Fibroblast of villous mesenchyme (primary cell): ENCODE measurements at regions not wholly inside any gene's neighbourhood (a gene's known extent, or its start where the extent isn't known, plus 50 kb on each side); places are given as distances from the start of the nearest gene placed in this dataset.
A peak's percentile ranks its signal among the peaks of the same experiment; 100 is the strongest.

Experiments used
- DNase-seq: peaks from one replicate; pipeline ENCODE4 v3.0.0-alpha.2; 2010; ENCODE audit warnings: low read depth
- H3K4me3 ChIP-seq: 2 replicates; pipeline ENCODE4 v1.5.1; 2011; ENCODE audit warnings: low read depth, mild to moderate bottlenecking, low read length
- TF ChIP-seq, protein P1 (sequence below): IDR thresholded peaks from 2 replicates; pipeline ENCODE4 v1.5.1; 2012; ENCODE audit warnings: low read depth, mild to moderate bottlenecking, low read length; ENCODE audit not compliant: insufficient read depth

DNA sequence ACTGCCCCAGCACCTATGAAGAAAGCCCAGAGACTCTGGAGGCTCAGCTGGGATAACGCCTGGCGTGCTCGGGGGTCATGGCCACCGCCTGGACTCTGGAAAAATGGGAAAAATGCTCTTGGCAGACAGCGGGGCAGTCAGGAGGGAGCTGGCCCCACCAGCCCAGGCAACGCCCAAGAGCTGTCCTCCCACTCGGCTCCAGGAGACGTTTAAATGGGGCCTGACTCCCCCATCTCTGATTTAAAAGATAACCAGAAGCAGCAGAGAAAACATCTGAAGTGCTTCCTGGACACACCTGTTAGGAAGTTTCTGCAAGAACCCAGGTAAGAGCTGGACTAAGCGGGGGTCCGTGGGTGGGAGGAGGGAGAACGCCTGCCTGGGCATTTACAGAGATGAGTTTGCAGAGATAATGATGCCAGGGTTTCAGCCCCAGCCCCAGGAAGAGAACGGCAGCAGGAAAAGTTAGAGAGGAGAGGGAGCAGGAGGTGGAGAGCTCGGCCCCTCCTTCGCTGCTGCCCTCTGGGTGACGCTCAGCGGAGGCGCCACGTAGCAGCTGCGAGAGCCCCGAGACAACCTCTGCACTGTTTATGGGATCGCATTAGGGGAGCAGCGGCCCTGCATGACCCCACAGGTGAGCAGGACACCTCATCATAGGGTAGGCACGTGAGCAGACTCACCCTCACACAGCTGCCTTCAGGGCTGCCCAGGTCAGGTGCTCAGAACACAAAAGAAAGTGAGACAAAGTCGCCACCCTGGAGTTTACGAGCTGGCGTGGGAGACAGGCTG is 83.5 kb upstream of the INSIG1 start:
- TF ChIP-seq, protein P1, sequence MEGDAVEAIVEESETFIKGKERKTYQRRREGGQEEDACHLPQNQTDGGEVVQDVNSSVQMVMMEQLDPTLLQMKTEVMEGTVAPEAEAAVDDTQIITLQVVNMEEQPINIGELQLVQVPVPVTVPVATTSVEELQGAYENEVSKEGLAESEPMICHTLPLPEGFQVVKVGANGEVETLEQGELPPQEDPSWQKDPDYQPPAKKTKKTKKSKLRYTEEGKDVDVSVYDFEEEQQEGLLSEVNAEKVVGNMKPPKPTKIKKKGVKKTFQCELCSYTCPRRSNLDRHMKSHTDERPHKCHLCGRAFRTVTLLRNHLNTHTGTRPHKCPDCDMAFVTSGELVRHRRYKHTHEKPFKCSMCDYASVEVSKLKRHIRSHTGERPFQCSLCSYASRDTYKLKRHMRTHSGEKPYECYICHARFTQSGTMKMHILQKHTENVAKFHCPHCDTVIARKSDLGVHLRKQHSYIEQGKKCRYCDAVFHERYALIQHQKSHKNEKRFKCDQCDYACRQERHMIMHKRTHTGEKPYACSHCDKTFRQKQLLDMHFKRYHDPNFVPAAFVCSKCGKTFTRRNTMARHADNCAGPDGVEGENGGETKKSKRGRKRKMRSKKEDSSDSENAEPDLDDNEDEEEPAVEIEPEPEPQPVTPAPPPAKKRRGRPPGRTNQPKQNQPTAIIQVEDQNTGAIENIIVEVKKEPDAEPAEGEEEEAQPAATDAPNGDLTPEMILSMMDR = no peak
- peak overlapping the region; percentile 33 for H3K4me3 ChIP-seq
- DNase-seq = peak; percentile 33

DNA sequence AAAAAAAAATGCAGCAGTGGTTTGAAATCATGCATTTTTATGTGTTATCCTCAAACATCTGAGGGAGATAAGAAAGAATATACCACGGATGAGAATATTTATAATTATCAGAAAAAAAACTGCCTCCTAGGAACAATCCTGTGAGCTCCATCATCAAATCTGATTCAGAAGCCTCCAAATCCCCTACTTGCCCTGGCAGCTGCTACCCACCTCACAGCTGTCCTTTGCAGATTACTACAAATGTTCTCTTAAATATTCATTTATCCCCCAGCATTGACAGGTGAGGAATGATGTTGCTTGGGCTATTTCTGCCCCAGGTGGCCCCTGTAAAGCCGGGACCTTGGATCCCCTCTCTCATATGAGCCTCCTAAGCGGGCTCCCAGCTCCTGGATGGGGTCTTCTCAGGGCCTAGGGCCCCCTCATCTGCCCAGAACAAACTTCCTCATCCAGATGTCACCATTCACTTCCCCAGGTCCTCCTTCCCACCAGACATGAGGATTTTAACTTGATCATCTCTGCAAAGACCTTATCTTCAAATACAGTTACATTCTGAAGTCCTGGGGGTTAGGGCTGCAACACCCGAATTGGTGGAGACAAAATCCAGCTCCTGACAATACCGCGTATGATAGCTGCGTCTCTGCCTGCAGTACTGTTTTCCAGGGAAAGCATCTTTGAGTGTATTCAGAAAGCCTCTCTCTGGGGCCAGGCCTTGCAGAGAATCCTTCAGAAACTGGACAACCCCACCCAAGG is 81.9 kb upstream of the INSIG1 start:
- no peak for DNase-seq
- no peak overlapping the region for H3K4me3 ChIP-seq
- TF ChIP-seq, protein P1 = no peak

DNA sequence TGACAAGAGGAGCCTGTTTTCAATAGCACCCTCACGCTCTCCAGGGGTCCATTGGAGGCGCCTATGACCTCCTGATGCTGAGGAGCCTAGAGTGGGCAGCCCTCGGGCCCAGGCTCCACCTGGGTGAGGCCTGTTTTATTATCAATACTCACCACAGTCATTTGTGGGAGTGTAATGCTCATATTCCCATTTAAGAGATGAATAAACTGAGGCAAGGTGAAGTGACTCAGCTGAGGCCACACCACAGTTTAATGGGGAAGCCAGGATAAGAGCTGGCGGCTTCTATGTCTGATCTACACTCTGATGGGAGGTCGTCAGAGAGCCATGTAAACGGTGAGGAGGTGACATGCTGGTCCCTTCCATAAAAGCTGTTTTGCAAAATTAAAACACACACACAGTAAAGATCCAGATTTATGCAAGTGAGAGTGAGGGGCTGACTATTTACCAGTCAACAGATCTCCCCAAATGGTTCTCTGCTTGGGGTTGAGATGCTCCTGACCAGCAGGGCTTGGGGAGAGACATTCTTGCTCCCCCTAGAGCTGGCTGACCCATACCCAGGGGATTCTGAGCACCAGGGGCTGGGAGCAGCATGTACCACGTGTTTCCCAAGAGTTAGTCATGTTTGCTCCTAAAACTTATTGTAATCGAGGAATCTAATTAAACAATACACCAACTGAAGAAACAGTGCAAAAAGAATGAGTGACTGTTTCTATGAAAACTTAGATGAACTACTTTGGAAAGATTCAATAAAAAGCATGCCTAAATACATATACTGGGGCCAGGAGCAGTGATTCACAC is 81.0 kb upstream of the INSIG1 start:
- TF ChIP-seq, protein P1 = peak; percentile 15
- DNase-seq = no peak
- H3K4me3 ChIP-seq = no peak overlapping the region

DNA sequence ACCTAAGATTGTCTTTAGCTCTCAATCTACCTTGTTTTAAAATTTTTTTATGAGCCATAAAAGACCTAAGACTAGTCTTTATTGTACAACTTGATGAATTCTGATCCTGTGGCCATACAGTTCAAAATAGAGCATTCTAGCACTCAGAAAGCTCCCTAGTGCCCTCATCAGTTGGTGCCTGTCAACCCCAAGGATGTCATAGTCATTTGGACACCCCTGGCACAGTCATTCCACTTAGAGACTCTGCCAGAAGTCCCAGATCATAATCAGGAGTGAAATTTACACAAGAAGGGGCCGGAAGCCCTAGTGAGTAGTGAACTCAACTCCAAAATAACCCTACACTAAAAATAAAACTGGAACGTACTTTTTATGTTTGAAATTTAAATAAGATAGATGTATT is 80.0 kb upstream of the INSIG1 start:
- no peak for DNase-seq
- TF ChIP-seq, protein P1 = no peak
- H3K4me3 ChIP-seq = no peak overlapping the region

DNA sequence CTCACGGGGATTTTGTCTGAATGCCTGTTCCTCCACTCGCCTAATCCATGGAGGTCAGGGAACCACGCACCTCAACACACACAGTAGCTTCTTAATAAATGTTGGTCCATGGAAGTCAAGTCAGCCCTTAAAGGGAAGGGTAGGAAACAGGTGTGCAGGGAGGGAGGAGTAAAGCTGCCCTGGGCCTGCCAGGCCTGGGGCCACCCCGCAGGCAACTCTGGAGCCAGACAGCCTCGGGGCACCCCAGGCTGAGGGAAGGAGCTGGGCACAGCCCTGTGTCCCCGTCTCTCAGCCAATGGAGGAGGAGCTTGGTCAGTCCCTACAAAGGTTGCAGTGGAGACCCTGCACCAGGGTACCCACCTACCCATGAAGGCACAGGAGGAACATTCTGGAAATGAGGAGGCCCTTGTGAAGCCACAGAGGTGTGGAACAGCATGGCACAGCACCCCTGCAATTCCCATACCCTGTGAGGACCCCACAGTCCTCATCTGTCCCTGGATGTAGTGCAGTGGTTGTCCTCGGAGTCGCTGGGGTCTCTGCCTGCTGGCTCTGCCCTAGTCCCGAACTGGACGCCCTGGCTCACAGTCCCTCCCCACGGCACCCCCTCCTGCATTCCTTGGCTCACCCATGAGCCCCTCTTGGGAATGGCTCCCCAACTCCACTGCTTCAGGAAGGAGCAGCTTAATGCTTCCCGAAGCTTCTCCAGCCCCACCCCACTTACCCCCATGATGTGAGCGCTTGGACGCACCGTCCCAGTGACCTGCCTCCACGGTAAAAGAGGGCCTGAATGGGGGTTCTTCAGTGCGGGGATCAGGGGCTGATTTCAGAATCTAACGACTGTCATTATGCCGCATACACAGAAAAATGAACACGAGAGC is 79.2 kb upstream of the INSIG1 start:
- H3K4me3 ChIP-seq = no peak overlapping the region
- no peak for DNase-seq
- TF ChIP-seq, protein P1 = no peak

DNA sequence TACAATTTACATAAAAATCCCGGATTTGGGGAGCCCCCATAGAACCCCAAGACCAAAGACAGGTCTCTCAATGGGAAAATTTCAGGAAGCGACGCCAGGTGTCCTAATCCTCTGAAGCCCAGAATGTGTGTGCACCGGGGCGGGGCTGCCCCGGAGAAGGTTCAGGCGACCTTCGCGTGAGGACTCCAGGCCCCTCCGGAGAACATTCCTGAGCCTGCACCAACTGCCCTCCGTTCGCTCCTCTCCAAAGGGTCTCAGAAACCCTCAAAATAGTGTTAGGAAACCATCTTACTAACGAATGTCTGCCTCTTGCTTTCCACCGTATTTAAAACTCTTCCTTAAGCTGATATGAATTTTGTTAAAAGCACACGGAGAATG is 78.5 kb upstream of the INSIG1 start:
- no peak for DNase-seq
- no peak overlapping the region for H3K4me3 ChIP-seq
- TF ChIP-seq, protein P1 = no peak
